NCI-H526 treated with DMSO at 0.1 percent for 48 hours (cell line): ENCODE measurements at regions not wholly inside any gene's neighbourhood (a gene's known extent, or its start where the extent isn't known, plus 50 kb on each side); places are given as distances from the start of the nearest gene placed in this dataset.
A peak's percentile ranks its signal among the peaks of the same experiment; 100 is the strongest.
"Not testable (repeated sequence)": the region's sequence is repeated elsewhere in the genome, so short reads cannot be mapped to it uniquely, and the experiment has no call there.

ENCODE experiments used
- DNase-seq: peaks from one replicate; lab custom pipeline; 2025; lab: John Stamatoyannopoulos, UW

DNA sequence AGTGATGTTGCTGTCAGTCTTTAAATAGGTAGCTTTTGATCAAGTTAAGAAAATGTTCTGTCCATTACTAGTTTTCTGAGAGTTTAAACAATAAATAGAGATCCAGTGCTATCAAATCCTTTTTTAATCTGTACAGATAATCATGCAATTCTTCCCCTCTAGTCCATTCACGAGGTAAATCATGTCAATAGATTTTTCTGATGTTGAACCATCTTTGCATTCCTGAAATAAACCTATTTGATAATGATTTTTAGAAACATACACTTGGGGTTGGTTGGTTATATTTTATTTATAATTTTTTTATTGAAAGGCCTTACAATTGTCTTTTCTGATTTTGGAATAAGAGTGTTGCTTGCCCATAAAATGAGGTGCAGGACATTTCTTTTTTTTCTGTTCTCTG is 95.0 kb downstream of the FAM53A start:
- no peak for DNase-seq

DNA sequence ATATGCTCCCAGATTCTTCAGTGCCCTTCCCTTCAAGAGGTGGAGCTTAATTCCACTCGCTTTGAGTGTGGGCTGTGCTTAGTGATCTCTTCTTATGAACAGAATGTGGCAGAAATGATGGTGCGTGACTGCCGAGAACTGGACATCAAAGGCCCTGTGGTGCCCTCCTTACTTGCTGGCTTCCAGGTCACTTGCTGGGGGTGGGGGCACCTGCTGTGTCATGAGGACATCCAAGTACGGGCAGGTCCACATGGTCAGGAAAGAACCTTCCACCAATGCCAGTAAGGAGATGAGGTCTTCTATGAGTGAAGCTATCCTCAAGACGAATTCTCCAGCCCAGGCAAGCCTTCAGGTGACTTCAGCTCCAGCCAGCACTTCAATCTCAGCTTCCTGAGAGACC is 95.8 kb downstream of the FAM53A start:
- no peak for DNase-seq

DNA sequence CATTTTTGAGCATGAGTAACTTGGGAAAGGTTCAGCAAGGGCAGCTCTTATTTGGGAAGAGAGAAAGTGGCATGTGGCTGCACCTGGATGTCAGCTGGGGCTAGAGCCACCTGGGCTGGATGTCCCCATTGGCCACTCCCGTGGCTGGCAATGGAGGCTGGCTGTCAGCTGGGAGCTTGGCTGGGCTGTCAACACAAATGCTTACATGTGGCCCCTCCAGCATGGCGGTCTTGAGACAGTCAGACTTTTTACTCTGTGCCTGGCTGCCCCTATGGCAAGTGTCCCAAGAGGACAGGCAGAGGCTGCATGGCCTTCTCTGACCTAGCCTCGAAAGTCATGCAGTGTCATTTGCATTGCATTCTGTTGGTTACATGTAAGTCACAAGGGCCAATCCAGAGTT is 99.6 kb downstream of the FAM53A start:
- DNase-seq = no peak

DNA sequence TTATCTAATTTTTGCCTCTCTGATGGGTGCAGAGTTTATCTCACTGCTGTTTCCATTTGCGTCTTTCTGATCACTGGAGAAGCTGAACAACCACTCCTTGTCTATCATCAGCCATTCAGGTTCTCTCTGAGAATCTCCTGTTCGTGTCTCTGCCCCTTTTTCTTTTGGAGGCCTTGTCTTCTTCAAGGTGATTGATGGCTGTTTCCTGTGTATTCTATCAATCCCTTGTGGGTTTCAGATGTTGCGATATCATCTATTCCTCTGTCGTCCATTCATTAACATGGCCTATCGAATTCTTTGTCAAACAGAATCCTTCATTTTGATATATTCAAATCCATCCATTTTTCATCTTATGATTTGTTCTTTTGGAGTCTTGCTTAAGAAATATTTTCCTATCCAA is 100.3 kb downstream of the FAM53A start:
- DNase-seq = no peak

DNA sequence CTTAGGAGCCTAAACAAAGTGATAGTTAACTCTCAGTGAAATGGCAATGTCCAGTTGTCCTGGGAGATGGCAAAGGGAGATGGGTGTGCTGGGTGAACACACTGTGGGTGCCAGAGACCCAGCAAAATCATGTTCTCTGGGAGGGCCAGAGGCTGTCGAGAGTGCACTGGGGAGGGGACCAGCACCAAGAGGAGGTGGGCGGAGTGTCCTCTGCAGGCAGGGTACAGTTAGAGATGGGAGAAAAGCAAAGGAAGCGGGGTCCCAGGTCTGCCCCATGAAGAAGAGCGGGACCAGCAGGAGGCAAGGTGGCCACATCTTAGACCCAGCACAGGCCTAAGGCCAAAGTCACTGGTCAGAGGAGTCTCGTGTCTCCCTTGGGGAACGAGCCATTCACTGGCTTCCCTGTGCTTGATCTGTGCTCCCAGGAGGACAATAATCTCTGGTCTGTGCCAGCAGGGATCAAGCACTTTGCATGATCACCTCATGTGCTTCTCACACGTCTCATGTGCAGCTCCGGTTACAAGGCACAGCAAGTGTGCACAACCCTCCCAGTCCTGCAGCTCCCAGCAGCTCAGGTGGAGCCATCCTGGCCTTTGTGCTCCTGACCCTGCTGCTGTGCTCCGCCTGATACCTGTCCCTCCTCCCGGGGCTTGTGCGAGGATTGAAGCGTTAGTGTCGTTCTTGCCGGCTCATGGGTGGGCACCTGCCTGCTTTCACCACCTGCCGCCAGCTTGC is 100.9 kb downstream of the FAM53A start:
- peak; percentile 50 for DNase-seq

DNA sequence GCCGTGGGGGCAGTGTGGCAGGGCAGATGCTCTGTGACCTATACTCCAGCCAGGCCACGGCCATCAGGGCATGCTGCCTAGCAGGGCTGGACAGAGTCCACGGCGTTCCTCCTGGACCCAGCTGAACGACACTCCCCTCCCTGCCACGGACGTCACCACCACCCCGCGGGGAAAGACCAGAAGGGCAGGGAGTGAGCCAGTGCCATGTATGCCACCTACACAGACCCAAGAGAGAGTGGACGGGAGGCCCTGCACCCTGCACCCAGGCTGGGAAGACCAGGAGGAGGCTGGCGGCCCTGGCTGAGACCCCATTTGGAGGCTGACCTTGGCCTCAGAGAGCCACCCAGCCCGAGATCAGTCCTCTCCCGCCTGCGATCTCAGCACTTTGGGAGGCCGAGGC is 101.9 kb downstream of the FAM53A start:
- no peak for DNase-seq

DNA sequence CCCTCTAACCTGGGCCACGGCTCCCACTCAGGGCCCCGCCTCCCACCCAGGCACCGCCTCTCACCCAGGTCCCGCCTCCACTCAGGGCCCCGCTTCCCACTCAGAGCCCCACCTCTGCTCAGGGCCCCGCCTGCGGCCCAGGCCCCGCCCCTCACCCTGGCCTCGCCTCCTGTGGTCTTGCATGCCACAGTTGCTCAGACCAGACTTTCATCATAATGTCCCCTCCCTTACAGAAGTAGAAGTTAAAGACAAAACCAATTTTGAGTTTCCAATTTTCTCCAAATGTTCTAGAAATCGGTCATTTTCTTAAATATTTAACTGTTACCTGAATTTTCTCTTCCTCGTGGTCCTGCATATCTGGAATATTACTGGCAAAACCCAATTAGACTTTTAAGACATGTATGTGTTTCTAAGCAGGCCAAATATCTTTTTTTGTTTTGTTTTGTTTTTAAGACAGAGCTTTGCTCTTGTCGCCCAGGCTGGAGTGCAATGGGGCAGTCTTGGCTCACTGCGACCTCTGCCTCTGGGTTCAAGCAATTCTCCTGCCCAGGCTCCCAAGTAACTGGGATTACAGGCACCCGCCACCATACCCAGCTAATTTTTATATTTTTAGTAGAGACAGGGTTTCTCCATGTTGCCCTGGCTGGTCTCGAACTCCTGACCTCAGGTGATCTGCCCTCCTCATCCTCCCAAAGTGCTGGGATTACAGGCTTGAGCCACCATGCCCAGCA is 102.8 kb downstream of the FAM53A start:
- not testable (repeated sequence) for DNase-seq

DNA sequence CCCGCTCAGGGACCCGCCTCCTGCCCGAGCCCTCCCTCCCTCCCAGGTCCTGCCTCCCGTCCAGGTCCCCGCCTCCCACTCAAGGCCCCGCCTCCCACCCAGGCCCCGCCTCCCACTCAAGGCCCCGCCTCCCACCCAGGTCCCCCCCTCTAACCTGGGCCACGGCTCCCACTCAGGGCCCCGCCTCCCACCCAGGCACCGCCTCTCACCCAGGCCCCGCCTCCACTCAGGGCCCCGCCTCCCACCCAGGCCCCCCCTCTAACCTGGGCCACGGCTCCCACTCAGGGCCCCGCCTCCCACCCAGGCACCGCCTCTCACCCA is 103.5 kb downstream of the FAM53A start:
- DNase-seq = not testable (repeated sequence)

DNA sequence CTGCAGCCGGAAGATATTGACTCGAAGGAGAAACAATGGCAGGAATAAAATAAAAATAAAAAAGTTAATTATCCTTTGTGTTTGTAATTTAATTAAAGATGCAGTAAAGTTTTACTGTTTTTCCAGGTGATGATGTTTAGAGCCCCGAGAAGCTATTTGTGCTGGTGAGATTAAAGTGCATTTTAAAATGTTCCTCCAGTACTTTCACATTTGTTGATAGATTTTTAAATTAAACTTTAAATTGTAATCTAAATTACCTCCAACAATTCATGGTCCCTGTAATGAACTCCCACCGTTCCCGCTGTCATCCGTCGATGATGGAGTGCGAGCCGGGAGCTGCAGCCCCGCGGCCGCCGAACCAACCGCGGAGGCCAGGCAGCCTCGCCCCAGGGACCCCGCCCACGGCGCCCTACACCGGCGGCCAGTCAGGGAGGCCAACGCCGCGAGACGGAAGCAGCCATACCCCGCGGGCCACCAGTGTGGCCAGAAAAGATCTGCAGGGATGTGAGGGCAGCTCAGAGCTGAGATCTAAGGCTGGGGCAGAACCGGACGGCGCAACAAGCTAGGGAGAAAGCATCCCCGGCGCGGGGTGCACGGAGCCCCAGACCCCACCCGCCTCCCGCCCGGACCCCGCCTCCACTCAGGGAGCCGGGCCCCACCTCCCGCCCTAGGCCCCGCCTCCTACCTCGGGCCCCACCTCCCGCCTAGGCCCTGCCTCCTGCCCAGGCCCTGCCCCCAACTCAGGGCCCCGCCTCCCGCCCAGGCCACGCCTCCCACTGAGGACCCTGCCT is 104.0 kb downstream of the FAM53A start:
- DNase-seq = no peak

DNA sequence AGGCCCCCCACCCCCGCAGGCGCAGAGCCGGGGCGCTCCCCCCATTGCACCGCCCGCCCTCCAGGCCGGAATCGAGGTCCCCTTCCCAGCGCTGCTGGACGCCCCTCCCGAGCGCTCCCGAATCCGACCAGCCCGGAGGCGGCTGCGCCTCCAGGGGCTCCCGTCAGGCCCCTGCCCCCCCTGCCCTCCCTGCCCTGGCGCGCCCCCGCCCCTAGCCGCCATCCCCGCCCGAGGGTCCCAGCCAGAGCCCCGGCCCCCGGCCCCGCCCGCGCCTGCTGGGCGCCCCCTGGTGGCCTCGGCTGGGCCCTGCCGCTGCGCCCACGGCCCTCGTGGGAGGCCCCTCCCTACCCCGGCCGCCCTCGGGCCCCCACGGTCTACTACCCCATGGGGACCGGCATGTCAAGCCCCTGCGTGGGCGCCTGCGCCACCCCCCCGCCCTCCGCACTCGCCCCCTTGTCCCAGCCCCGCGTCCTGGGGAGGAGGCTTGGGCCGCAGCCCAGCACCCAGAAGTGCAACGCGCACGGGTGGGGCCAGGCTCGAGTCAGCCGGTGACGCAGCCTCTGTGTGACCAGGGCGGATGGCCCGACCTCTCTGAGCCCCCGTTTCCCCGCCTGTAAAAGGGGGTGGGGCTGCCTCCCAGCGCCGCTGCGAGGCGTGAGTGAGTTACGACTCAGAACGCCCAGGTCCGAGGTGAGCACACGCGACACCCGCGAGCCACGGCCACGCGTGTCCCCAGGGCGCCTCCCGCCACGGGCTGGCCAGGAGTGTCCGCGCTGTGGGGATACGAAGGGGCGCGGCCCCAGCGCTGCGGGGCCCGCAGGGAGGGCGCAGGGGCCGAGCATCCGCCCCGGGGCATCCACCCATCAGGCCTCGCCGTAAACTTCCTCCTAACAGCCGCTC is 104.9 kb downstream of the FAM53A start:
- DNase-seq = no peak

DNA sequence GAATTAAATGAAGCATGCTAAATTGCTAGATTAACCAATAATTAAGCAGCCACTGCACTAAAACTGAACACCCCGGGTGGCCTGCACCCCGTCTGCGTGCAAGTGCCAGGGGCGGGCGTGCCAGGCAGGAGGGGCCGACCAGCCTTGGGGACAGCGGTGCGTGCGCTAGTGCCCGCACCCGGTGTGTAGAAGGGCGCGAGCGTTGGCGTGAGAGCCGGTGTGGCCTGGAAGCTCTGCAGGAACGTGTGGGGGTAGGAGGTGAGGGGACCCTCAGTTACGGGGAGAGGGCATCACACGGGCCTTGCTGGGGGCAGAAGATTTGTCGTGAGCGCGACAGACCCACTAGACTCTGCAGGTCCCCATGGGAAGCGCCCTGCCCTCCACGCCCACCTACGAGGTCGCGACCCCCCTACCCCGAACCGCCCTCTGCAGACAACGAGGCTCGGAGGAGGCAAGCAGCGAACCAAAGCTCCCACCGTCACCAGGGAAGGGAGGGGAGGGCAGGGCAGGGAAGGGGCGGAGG is 105.8 kb downstream of the FAM53A start:
- no peak for DNase-seq

DNA sequence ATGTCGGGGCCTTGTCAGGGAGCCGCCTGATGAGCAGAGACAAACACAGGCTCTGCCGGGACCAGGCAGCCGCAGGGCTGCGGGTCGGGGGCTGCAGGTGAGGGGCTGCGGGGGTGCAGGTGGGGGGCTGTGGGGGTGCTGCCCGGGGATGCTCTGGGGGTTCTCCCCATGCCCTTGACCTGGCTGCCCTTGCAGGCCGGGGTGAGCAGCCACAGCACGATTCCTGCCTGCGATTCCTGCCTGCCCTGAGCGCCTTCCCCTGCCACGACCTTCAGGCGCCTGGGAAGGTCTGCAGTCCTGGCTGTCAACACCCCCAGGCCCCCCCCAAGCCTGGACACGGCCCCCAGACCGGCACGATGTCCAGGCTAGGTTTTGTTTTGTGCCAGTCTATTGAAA is 106.3 kb downstream of the FAM53A start:
- DNase-seq = no peak

DNA sequence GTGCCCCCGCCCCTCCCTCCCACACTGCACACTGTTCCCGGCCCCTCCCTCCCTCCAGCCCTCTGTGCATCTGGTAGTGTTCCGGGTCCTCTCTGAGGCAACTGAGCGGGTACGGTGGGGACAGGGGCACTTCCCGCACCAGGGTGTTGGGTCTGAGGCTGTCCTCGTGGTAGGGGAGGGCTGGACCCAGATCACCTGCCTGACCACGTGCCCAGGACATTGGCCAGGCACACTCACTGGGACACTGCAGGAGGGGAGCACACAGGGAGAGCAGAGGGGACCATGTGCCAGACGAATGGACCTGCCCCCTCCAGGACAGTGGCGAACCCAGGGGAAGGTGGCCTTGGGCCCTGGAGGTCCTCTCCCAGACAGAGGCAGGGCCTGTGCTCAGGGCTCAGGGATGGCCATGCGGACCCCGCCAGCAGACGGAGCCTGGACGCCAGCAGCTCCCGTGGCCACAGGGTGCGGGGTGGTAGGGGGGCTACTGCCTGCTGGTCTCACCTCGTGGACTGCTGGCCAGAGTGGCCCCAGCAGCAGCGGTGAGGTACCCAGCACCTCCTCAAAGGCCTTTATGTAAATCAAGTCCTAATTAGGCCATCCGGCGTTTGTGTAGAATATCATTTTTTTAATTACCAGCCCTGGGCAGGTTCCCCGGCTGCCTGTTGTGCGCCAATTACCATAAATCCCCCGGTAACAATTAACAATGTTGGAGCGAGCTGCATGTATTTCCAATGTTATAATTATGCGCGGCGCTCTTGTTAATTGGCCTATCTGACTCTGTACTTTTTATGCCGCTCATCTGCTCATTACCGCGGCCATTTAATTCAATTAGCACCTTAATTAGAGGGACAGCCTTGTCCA is 106.9 kb downstream of the FAM53A start:
- no peak for DNase-seq

DNA sequence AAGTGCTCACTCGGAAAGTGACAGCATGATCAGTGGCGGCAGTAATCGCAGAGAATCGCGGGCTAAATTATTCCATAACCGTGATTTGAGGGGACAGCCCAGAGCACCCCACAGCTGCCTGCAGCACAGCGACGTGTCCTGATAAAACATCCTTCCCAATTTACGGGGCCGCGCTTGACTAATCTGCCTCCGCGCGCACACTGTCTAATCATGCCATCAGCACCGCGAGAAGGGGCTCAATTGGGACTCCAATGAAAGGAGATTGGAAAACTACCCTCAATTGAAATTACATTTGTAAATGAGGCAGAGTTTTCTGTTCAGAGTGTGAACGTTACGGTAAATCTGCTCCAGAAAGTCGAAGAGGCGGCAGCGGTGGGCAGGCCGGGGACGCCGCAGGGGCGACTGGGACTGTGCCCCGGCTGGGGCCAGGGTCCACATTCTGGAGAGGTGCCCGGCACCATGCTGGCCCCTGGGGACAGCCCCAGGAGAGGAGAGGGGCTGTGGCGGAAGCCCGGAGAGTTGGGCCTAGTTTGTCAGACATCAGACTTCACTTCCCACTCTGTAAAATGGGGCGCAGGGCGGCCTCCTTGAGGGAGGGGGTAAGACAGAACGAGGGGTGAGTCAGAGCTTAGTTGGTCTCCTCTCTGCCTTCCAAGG is 107.7 kb downstream of the FAM53A start:
- DNase-seq = no peak

DNA sequence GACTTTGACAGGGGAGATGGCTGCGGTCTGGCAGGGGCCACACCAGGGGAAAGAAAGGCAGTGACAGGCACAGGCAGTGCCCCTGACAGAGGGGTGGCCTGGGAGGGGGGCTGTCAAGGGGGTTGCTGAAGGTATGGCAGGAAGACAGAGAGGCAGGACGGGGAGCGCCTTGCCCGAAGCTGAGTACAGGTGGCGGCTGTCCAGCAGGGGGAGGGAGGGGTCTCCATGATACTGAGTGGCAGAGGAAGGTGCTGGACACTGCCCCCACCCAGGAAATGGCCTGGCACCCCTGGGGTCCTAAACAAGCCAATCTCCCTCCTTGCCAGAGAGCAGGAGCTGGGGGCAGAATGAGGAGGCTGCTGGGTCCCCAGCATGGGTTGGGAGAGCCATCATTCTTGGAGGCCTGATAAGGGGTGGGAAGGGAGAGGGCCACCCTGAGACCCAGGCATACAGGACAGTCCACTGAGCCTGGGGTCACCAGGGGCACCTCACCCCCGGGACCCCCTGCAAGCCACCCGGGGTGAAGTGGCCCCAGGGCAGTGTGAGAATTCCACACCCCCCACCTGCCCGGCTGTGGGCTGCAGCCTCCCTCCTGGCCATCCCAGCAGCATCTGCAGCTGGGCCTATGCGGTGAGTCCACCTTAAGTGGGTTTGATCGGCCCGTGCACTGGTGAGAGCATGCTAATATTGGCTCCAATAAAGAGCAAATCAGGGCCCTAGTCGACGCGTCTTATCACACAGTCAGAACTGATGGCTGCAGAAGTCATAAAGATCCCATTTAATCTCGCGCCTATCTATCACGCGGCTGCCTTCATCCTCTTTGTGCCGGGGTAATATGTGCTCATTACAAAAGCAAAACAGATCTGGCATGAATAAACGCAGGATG is 108.5 kb downstream of the FAM53A start:
- DNase-seq = no peak

DNA sequence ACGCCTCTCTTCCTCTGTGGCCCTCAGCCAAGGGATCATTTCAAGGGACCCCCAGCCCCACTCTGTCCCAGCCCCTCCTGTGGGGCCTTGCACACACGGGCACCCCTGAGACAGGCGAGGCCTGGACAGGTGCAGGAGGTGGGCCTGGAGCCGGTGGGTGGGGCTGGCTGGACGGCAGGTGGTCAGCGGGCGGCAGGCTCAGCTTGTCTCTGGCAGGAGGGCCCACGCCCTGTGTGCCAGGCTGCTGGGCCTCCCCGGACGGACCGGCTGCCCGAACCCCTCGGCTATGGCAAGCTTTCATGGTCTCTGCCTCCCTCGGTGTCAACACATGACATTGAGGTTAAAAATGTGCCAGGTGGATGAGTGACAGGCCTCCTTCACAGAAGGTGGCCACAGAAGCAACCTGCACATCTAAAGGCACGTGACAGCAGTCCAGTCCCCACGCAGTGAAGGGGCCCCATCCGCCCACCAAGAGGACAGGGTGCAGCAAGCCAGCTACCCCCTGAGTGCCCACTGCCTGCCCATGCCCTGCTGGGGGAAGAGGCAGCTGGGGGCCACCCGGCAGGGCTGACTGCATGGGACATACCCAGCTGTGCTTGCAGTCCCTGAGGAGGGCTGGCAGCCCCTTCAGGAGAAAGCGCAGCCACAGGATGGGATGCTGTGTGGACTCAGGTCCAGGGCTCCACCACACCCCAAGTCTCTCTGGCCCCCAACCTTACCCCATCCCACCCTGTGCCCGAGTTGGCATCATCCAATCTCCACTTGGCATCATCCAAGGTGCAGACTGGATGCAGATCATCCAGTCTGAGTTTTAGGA is 109.3 kb downstream of the FAM53A start:
- no peak for DNase-seq

DNA sequence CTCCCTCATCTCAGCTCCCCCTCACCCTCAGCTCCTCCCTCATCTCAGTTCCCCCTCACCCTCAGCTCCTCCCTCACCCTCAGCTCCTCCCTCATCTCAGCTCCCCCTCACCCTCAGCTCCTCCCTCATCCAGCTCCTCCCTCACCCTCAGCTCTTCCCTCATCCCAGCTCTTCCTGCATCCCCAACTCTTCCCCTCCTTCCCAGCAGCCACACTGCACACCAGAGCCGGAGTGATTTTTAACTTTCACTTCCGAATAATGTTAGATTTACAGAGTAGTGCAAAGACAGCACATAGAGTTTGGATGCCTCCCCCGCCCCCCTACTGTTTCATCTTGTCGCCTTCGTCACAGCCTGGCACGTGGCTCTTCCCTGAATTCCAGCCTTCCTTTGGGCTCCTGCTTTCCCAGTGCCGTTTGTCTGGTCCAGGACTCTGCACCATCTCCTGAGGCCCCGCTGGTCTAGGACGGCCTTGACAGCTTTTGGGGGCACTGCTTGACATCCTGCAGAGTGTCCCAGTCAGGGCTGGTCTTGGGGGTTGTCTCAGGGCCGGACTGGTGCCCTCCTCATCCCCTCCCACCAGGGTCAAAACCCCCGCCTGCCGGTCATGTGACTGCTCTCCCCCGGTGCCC is 110.2 kb downstream of the FAM53A start:
- DNase-seq = no peak
